CD4-positive, alpha-beta T cell treated with Interleukin-6 at 100 ng/mL for 8 hours (primary cell): ENCODE measurements at regions not wholly inside any gene's neighbourhood (a gene's known extent, or its start where the extent isn't known, plus 50 kb on each side); places are given as distances from the start of the nearest gene placed in this dataset.
"Not testable (repeated sequence)": the region's sequence is repeated elsewhere in the genome, so short reads cannot be mapped to it uniquely, and the experiment has no call there.

Experiments
- DNase-seq: peaks from one replicate; pipeline ENCODE4 v3.0.0-alpha.2; 2020; ENCODE audit warnings: mixed read lengths, low spot score

DNA sequence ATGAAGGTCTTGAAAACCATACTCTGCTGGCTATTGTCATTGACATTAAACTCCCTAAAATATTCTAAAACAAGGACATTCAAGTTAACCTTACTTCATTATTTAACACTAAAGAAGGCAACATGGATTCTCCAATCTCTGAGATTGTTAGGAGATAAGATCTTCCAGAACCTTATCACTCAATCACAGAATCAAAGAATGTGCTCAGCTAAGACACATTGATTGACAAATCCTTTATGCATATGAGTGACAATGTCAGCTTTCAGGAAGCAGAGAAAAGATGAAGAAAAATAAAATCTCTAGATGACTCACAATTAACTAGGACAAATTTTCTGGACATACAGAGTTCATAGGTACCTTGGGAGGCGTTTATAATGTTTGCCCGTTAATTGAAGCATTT lies 787.2 kb downstream of the TSN start:
- no peak for DNase-seq

DNA sequence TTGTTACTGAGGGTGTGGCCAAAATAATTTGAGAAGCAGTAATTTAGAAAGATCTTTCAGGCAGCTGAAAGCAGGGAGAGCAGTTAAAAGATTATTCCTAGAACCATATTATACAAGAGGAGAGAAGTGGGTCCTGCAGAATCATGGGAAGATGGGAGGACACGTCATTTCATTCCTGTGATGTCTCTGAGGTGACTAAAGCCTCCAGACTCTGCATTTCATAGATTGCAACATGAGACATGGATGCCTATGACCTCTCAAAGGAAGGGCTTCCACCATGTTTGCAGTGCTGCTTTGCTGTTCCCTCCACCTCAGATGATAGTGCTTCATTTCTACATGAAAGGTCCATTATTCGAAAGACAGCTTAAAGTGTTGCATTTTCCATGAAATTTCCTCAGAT lies 788.4 kb downstream of the TSN start:
- no peak for DNase-seq

DNA sequence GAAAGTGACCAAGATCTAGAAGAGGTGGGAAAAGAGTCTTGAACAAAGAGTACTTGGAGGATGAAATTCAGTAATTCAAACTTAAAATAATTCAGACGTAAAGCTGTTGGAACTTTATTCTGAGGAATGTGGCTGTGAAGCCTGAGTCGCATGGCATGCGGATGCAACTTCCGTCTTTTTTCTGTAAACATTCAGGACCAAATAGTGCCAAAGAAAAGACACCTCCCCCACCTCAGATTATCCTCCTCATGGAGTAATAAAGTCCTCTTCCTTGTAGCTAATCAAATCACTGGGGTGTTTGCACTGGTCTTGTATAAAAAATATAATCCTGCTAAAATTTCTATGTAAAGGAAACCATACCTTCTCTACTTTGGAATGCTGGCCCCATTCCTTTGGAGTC lies 790.4 kb downstream of the TSN start:
- DNase-seq, result no peak

DNA sequence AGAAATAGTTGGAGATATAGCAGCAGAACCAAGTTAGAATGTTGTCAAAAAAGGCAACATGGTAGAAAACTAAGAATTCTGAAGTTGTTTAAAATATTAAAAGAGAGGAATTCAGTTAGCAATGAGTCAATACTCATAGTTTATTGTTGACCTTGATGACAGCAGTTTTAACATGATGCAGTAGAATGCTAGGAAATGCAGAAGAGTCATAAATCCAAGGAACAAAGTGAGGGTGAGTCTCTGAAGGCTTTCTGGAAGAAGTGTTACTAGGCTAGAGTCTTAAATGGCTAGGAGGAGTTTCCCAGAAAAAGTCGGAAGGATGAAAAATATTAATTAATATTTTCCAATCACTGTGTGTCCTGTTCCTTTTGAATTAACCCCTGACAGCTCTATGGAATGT lies 807.3 kb downstream of the TSN start:
- DNase-seq, result no peak

DNA sequence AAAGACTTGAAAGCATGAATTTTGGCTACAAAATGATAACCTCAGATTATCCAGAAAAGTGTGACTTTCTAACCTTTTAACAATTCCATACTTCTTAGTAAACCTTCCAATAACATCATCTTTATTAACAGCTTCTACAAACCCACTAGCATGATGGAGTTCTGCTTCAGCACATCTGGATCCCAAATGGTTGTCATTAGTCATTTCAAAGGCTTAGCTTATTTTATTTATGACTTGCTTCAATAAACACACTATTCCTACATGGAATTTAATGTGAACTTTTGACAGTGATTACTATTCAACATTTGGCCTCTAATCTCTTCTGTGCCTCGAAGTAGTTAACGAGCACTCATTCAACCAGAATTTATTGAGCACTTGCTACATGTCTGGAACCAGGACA lies 808.3 kb downstream of the TSN start:
- no peak for DNase-seq

DNA sequence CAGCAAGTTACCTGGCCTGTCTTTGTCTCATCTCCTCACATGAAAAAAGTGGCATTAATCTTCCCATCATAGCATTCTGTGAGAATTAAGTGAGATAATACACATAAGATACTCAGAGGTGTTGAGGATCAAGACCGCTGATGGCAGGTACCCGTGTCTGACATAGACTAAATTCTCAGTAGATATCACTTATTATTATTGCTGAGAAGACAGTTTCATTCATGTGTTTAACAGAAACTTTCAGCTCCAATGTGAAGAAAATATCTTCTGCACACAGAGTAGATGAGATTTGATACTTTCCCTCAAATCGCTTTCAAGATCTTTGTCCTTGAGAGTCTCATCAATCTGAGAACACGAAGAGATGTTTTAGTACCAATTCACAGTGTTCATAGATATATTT lies 809.4 kb downstream of the TSN start:
- no peak for DNase-seq

DNA sequence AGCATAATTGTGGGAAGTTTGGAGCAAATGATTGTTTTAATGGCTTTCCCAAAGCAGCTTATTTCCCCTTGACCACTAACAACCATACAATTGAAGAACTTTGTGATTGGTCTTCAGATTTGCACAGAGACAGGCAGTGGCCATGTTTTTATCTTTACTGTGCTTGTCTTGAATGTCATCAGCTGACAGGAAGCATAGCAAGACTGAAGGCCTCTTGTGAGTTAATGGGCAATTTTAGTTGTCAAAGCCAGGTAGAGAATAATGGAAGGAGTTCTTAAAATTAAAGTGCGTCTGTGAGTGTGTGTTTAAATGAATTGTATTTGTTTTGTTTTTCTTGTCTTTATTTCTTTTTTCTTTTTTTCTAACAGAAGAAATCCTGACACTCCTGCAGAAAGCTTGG lies 809.9 kb downstream of the TSN start:
- no peak for DNase-seq

DNA sequence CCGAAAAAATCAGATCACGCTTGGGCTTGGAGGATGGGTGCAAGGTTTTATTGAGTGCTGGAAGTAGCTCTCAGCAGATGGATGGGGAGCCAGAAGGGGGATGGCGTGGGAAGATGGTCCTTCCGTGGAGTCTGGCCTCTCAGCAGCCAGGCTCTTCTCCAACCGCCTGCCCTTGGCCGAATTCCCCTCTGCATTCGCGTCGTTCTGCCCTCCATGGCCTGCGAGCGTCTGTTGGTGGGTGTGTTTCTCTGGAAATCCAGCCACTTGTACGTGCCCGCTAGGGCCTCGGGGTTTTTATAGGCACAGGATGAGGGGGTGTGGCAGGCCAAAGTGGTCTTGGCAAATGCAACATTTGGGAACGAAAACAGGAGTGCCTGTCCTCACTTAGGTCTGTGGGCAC lies 815.2 kb downstream of the TSN start:
- no peak for DNase-seq

DNA sequence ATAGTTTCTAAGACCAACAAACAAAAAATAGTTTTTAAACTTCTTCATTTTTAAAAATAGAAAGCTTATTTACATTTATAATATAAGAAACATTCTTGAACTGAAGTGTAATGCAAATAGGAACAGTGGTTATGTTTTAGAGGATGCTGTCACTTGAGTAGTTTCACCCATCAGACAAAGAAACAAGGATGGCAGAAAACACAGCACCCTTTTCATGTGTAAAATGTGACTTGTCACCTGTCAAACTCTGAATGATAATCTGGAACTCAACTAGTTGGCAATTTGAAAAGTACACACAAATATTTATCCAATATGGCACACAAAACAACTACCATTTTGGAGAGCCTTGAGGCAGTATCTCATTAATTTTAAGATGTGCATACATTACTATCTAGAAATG lies 816.0 kb downstream of the TSN start:
- not testable (repeated sequence) for DNase-seq

DNA sequence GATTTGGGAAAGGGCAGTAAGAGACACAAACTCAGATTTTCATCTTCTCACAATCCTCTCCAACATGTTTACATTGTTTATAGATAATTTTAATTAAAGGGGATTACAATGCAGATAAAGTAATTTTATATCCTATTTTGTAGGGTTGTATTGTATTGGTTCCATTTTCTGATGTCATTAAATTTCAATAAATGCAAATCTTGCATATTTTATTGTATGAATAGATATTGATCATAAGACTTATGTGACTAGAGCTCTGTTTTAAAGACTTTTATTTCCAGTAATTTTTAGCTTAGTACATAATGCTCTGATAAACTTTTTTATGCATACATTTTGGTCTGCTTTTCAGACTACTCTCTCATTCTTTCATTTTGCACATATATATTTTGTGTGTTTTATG lies 819.6 kb downstream of the TSN start:
- no peak for DNase-seq

DNA sequence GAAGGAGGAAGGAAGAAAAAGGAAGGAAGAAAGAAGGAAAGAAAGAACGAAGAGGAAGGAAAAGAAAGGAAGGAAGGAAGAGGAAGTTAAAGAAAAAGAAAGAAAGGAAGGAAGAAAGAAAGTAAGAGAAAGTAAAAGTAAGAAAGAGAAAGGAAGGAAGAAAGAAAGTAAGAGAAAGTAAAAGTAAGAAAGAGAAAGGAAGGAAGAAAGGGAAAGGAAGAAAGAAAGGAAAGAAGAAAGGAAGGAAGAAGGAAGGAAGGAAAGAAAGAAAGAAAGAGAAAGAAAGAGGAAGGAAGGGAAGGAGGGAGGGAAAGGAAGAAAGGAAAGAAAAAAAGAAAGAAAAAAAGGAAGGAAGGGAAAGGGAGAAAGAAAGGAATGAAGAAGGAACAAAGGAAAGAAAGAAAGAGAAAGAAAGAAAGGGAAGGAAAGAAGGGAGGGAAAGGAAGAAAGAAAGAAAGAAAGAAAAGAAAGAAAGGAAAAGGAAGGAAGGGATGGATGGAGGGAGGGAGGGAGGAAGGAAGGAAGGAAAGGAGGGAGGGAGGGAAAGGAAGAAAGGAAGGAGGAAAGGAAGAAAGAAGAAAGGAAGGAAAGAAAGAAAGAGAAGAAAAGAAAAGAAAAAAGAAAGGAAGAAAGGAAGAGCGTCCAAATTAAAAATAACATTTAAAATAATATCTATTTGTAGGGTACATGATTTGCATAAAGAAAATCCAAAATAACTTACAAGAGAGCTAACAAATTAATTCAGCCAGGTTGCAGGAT lies 827.9 kb downstream of the TSN start:
- no peak for DNase-seq

DNA sequence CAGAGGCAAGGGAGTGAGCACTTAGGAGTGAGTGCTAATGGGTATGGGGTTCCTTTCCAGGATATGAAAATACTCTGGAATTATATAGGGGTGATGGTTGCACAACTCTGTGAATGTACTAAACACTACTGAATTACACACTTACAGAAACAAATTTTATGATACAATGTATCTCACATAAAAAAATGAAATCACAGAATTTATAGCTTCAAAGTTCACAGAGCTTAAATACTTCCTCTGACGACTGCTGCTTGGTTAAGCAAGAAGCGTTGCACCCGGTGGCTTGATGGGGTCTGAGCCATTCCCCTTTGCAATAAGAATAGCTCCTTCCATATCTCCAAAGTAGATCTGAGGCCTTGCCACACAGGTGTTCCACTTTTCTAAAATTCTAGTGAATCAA lies 835.1 kb downstream of the TSN start:
- DNase-seq, result no peak

DNA sequence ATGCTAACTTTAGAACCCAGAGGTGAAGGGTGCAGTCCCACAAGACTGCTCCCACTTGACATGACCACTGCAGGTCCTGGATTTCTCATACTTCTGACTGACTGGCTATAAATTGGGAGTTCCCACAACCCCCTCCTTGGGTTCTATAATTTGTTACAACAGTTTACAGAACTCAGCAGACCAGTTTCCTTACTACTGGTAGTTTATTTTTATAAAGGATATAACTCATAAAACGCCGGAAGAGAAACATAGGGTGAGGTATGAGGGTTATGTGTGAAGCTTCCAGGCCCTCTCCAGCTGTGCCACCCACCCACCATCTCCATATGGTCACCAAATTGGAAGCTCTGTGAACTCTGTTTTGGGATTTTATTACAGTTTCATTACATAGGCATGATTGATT lies 839.6 kb downstream of the TSN start:
- DNase-seq, result no peak

DNA sequence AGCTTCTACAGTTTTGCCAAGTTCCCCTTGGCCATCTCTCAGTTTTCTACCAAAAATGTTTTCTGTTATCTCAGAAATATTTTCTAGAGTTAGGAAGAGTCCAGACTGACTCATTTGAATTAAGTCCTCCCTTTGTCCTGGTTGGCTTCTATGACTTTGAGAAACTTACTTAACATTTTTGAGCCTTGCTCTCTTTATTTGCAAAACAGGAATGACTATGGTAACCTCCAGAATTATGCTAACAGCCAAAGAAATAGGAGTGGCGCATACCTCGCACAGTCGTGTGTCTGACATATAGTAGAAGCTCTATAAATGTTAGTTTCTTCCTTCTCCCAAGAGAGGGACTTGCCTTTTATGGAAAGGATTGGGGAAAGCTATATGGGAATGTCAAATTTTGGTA lies 841.1 kb downstream of the TSN start:
- DNase-seq, result no peak

DNA sequence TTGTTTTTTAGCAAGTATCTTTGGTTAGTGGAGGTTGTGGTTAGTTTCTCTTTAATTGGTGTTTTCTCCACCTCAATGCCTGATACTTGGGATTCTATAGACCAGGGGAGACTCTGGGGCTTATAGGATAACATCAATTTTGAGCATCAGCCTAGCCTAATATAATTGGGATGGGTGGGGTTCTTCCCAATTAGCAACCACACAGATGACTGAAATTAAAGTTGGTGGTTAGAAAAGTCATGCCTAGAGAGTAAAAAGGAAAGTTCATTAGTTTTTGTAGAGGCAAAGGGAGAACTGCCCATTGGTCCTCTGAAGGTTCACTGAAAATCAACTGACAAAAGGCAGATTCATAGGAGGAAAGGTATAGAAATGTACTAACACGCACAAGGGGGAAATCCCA lies 843.3 kb downstream of the TSN start:
- DNase-seq, result no peak

DNA sequence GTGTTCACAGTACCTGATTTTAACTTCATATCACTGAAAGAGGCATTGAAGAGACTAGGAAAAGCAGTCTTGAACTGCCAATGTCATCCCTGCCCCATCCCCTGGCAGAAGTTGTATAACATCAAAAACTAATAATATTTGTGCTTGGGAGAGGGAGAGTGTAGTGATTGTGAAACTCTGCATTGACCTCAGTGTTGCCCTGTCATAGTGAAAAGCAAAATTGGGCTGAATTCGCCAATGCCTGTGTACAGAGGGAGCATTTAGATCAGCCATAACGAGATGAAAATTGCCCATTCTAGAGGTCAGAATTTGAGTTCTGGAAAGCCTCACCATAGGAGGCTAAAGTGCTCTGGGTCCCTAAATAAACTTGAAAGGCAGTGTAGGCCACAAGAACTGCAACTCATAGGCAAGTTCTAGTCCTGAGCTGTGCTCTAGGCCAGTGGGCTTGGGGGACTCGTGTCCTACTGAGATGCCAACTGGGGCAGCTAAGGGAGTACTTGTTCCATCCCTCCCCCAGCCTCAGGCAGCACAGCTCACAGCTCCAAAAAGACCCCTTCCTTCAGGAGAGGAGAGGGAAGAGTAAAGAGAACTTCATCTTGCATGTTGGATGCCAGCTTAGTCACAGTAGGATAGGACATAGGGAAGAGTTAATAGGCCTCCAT lies 855.6 kb downstream of the TSN start:
- no peak for DNase-seq

DNA sequence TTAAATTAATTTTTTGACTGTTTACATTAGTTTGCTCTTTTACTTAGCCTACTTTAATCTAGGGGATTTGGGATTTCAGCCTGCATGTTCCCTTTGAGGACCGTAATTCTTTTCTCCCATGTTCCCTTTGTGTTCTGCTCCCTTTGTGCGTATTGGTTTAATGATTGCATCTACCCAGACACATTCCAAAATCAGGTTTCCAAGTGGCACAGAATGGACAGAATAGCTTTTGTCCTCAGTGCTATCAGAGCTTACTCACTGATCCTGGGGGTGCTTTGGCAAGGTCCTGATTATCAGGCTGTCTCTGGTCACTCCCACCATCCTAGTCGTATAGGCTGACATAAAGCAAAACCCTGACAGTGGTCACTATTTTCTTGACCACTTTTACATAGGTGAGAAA lies 867.5 kb downstream of the TSN start:
- DNase-seq, result no peak

DNA sequence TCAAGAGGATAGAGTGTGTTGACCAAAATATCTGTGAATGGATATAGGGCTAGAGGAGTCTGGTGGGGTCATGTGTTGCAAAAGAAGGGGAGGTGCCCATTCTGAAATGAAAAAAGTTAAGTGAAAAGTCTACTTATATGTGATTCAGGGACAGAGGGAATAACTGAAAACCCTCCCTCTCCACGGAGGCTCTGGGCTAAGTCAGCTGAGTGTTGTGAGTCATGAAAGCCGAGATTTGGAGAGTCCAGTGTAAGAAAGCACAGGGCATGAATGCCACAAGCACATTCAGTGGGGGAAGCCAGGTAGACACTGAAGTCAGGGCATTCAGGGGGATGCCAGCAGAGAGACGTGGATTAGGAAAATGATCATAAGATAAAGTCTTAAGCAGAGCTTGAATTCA lies 871.9 kb downstream of the TSN start:
- no peak for DNase-seq

DNA sequence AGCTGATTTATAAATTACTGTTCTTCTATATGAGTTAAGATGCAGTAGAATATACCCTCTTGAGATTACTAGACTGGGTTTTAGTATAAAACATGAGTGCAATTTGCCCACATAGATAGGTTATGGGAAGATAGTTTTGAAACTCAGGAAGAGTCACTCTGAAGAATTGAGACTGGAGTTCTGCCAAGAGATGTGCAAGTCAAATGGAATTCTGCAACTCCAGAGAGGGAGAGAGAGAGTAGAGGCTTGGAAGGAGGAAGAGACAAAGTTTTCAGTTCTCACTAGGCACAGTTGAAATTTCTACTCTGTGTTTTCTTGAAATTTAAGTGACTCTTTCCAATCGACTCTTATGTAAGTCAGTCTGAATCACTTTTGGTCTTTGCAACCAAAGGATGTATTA lies 878.8 kb downstream of the TSN start:
- no peak for DNase-seq

DNA sequence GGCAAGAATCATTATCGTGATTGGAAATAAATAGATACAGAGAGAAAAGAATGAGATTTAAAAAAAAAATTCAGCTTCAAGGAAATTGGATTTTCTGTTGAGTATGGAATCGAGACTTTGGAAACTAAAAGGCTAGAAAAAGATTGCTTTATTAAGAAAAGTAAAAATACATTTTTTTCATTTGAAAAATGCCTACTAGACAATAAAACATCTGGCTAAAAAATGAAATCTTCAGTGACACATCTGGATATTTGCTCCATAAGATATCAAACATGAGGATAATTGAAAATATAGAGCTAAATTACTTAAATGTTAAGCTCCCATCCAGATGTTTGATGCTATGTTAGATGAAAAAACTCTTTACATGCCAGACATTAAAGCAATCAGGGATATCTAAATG lies 879.5 kb downstream of the TSN start:
- DNase-seq, result no peak

DNA sequence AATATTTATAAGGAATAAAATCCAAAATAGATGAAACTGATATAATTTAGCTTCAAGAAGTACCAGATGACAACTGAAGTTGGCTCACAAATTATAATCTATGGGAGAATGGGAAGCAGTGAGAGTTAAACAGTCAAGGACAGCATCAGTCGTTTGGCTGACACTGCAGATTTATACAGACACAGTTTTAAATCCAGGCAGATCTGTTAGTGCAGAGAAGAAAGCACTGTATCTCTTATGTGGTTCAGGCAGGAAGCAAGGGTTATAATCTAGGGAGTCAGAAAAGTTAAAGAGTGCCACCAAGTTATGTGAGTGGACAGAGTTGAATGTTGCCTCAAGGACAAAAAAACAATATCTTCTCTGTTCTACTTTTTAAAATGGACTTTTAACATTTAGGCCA lies 880.2 kb downstream of the TSN start:
- no peak for DNase-seq

DNA sequence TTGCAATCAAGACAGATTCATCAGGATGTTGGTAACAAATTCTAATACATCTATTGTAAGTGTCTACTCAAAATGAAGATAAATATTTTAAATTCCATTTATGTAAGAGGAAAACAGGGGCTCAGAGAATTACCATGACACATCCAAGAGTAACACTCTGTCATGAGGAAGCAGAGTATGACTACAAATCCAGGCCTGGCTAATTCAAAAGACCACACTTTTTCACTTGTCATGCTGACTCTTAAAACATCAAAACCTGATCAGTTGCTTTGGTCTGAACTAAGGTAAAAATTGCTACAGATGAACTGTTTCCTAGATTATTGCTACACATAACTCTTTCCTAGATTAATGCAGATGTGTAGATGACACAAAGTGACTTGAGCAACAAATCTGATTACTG lies 880.6 kb downstream of the TSN start:
- DNase-seq, result no peak

DNA sequence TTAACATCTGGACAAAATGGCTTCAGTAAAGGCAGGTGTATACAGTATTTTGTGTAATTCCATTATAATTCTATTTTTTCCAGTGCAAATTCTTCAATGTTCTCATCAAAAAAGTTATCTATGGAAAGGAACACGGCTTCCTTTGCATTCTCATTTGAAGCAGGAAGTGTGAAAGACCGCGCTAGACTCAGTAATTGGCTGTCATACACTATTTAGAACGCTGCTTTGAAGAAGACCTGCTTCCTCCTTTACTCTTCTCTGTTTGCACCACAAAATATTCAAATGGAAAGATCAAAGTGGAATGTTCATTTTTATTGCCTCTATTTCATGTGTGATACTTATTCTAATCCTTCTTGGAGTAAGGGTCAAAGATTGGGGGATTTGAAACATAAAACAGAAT lies 883.7 kb downstream of the TSN start:
- no peak for DNase-seq

DNA sequence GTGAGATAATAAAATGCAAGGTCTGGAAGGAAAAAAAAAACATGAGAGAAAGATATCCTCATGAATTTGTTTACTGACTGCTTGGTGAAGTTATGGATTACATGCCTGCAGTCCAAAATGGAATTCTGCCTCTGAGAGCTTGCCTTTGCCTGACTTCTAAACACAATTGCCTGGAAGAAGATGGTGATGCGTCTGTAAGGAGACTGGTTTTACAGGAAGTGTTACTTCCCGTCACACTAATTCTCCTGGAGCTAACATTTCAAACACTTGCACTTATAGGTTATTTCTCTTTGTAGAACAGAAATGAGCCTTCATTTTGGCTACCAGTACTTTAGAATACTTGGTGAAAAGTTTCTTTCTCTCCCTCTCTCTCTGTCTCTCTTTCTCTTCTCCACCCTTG lies 884.3 kb downstream of the TSN start:
- DNase-seq, result no peak
